ENCODE measurements at regions not wholly inside any gene's neighbourhood (a gene's known extent, or its start where the extent isn't known, plus 50 kb on each side); places are given as distances from the start of the nearest gene placed in this dataset.

GRCh38 chr10:2958659-2959058 lies 108.7 kb upstream of the PFKP start:
- H3K27me3 ChIP-seq = no peaks in the 10 kb centered on the region
- no peaks in the 10 kb centered on the region for H3K9me3 ChIP-seq
- H3K4me3 ChIP-seq = no peak overlapping the region
- intact Hi-C loops (cut with DNase I; ENCODE audit: low total_unique reads) = no loop called here
- DNase-seq = no peak
- no peaks in the 10 kb centered on the region for H3K36me3 ChIP-seq (ENCODE audit: low read depth, missing control alignments)
- H3K27ac ChIP-seq = no peak overlapping the region
- TF ChIP-seq CTCF (IDR thresholded peaks at IDR 0.05) (no peak), POLR2A (IDR thresholded peaks at IDR 0.05) (no peak)
- WGBS, 2 donors = 67 to 74% methylated on average over 6 of the region's 6 CpGs
- no peaks in the 10 kb centered on the region for H3K4me1 ChIP-seq

GRCh38 chr10:2957785-2958184 lies 109.6 kb upstream of the PFKP start:
- Histone ChIP-seq H3K27me3 (no peaks in the 10 kb centered on the region), H3K36me3 (ENCODE audit: low read depth, missing control alignments) (no peaks in the 10 kb centered on the region), H3K4me3 (no peak overlapping the region), H3K4me1 (no peaks in the 10 kb centered on the region), H3K27ac (no peak overlapping the region), H3K9me3 (no peaks in the 10 kb centered on the region)
- TF ChIP-seq CTCF (IDR thresholded peaks at IDR 0.05) (no peak), POLR2A (IDR thresholded peaks at IDR 0.05) (no peak)
- WGBS, 2 donors = 85 to 95% methylated on average over 2 of the region's 2 CpGs
- no peak for DNase-seq
- intact Hi-C loops (cut with DNase I; ENCODE audit: low total_unique reads) = no loop called here

- H3K4me1 ChIP-seq = no peaks in the 10 kb centered on the region
- TF ChIP-seq CTCF (IDR thresholded peaks at IDR 0.05) (no peak), POLR2A (IDR thresholded peaks at IDR 0.05) (no peak)
- H3K36me3 ChIP-seq (ENCODE audit: low read depth, missing control alignments) = no peaks in the 10 kb centered on the region
- H3K4me3 ChIP-seq = no peak overlapping the region
- H3K27ac ChIP-seq = no peak overlapping the region
- no peaks in the 10 kb centered on the region for H3K27me3 ChIP-seq
- intact Hi-C loops (cut with DNase I; ENCODE audit: low total_unique reads) = no loop called here
- no peaks in the 10 kb centered on the region for H3K9me3 ChIP-seq
- no peak for DNase-seq
- WGBS, 2 donors = 60 to 82% methylated on average over 1 of the region's 1 CpG
Measured at GRCh38 chr10:2955064-2955463, 112.3 kb upstream of the PFKP start.

GRCh38 chr10:2953495-2953894 lies 113.9 kb upstream of the PFKP start:
- Histone ChIP-seq H3K4me3 (no peak overlapping the region), H3K9me3 (no peaks in the 10 kb centered on the region), H3K27me3 (no peaks in the 10 kb centered on the region), H3K27ac (no peak overlapping the region), H3K4me1 (no peaks in the 10 kb centered on the region), H3K36me3 (ENCODE audit: low read depth, missing control alignments) (no peaks in the 10 kb centered on the region)
- TF ChIP-seq CTCF (IDR thresholded peaks at IDR 0.05) = no peak
- no peak for TF ChIP-seq POLR2A (IDR thresholded peaks at IDR 0.05)
- WGBS, 2 donors = 89 to 90% methylated on average over 2 of the region's 2 CpGs
- DNase-seq = no peak
- intact Hi-C loops (cut with DNase I; ENCODE audit: low total_unique reads) = no loop called here

- Histone ChIP-seq H3K36me3 (ENCODE audit: low read depth, missing control alignments) (no peaks in the 10 kb centered on the region), H3K4me1 (no peaks in the 10 kb centered on the region), H3K27ac (no peak overlapping the region), H3K9me3 (no peaks in the 10 kb centered on the region), H3K4me3 (no peak overlapping the region), H3K27me3 (no peaks in the 10 kb centered on the region)
- no peak for TF ChIP-seq POLR2A (IDR thresholded peaks at IDR 0.05)
- DNase-seq = no peak
- intact Hi-C loops (cut with DNase I; ENCODE audit: low total_unique reads) = no loop called here
- WGBS, 2 donors = 80 to 85% methylated on average over 8 to 10 of the region's 10 CpGs
Measured at GRCh38 chr10:2951235-2951835, 116.0 kb upstream of the PFKP start.
